ENCODE measurements at regions not wholly inside any gene's neighbourhood (a gene's known extent, or its start where the extent isn't known, plus 50 kb on each side); places are given as distances from the start of the nearest gene placed in this dataset.

DNA sequence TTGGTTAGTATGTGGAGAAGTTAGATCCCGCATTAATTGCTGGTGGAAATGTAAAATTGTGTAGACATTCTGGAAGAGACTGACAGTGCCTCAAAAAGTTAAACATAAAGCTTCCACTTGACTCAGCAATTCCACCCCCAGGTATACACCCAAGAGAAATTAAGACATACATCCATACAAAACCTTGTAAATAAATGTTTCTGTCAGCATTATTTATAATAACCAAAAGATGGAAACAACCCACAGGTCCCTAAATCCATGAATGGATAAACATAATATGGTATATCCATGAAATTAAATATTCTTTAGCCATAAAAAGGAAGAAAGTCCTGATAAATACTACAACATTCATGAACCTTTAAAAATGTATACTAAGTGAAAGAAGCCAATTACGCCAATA is 817.4 kb downstream of the NTRK3 start:
- Histone ChIP-seq H3K36me3 (ENCODE audit: insufficient read depth, low read length) (no peaks in the 10 kb centered on the region), H3K9ac (ENCODE audit: low read depth, low read length) (no peak overlapping the region), H3K9me3 (replicated peaks; ENCODE audit: low read length) (no peaks in the 10 kb centered on the region), H3K4me2 (ENCODE audit: low read length) (no peak overlapping the region), H3K27me3 (ENCODE audit: control insufficient read depth, insufficient read depth, low read length) (no peaks in the 10 kb centered on the region), H3K4me1 (ENCODE audit: control insufficient read depth, insufficient read depth, low read length) (no peaks in the 10 kb centered on the region), H3K4me3 (ENCODE audit: low read length) (no peak overlapping the region)

DNA sequence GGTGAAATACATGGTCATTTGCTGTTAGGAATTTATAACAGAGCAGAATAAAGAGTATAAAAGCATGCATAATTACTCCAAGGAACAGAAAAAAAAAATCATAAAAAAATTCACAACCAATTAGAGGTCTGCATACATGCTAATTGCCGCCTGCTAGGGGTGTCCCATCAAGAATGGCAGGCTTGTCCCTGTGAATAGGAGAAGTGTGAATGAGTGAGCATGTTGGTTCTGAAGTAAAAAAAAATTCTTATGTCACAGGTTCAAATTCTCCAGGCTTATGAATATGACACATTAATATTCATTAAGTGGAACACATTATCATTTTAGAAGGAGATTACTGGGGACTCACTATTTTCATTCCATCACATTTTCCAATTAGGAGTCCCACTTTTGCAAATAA is 822.7 kb downstream of the NTRK3 start:
- Histone ChIP-seq H3K9me3 (replicated peaks; ENCODE audit: low read length) (no peaks in the 10 kb centered on the region), H3K4me3 (ENCODE audit: low read length) (no peak overlapping the region), H3K4me1 (ENCODE audit: control insufficient read depth, insufficient read depth, low read length) (no peaks in the 10 kb centered on the region), H3K9ac (ENCODE audit: low read depth, low read length) (no peak overlapping the region), H3K4me2 (ENCODE audit: low read length) (no peak overlapping the region), H3K27me3 (ENCODE audit: control insufficient read depth, insufficient read depth, low read length) (no peaks in the 10 kb centered on the region), H3K36me3 (ENCODE audit: insufficient read depth, low read length) (no peaks in the 10 kb centered on the region)

DNA sequence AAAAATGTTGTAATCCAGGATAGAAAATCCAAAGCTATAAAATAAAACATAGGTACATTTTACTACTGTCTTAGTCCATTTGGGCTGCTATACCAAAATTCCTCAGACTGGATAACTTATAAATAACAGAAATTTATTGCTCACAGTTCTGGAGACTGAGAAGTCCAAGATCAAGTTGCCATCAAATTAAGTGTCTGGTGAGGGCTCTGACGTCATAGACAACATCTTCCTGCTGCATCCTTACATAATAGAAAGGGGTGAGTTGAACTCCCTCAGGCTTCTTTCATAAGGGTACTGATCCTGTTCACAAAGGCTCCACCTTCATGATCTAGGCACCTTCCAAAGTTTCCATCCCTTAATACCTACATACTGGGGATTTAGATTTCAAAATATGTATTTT is 826.8 kb downstream of the NTRK3 start:
- Histone ChIP-seq H3K4me2 (ENCODE audit: low read length) (no peak overlapping the region), H3K36me3 (ENCODE audit: insufficient read depth, low read length) (no peaks in the 10 kb centered on the region), H3K9ac (ENCODE audit: low read depth, low read length) (no peak overlapping the region), H3K9me3 (replicated peaks; ENCODE audit: low read length) (no peaks in the 10 kb centered on the region), H3K27me3 (ENCODE audit: control insufficient read depth, insufficient read depth, low read length) (no peaks in the 10 kb centered on the region), H3K4me1 (ENCODE audit: control insufficient read depth, insufficient read depth, low read length) (no peaks in the 10 kb centered on the region), H3K4me3 (ENCODE audit: low read length) (no peak overlapping the region)

DNA sequence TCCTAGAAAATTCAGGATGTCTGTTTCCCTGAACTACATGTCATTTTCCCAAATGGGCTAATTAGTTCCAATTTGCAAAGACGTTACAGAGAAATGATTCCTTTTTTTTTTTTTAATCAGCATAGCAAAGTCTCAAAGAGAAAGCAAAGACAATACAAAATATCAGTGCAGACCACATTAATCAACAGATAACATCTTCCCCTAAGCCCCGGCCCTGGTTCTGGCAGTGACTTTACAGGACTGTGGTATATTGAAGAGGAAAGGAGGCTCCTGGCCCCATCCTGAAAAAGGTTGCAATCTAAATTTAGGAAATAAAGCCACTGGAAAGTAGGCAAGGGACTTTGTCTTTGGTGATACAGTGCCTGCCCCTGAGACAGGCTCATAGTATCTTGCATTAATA is 836.5 kb downstream of the NTRK3 start:
- Histone ChIP-seq H3K4me3 (ENCODE audit: low read length) (no peak overlapping the region), H3K27me3 (ENCODE audit: control insufficient read depth, insufficient read depth, low read length) (no peaks in the 10 kb centered on the region), H3K4me1 (ENCODE audit: control insufficient read depth, insufficient read depth, low read length) (no peaks in the 10 kb centered on the region), H3K9ac (ENCODE audit: low read depth, low read length) (no peak overlapping the region), H3K4me2 (ENCODE audit: low read length) (no peak overlapping the region), H3K9me3 (replicated peaks; ENCODE audit: low read length) (no peaks in the 10 kb centered on the region), H3K36me3 (ENCODE audit: insufficient read depth, low read length) (no peaks in the 10 kb centered on the region)

DNA sequence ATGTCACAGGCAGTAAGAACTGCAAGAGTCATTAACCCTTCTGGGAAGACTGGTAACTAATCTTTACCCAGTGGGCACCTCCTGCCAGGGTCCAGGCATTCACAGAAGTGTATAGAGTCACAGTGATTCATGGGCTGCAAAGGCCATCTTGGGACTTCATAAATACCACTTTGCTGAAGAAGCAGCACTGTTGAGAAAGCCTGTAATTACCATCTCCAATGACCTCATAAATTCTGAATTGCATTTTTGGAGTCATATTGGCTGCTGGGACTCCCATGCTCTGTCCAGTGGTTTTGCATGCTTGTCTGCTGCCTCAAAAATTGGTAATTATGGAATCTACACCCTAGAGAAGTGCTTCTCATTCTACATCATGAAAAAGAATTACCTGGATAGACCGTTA is 837.2 kb downstream of the NTRK3 start:
- H3K4me2 ChIP-seq (ENCODE audit: low read length) = no peak overlapping the region
- H3K27me3 ChIP-seq (ENCODE audit: control insufficient read depth, insufficient read depth, low read length) = no peaks in the 10 kb centered on the region
- no peak overlapping the region for H3K4me3 ChIP-seq (ENCODE audit: low read length)
- no peaks in the 10 kb centered on the region for H3K36me3 ChIP-seq (ENCODE audit: insufficient read depth, low read length)
- no peak overlapping the region for H3K9ac ChIP-seq (ENCODE audit: low read depth, low read length)
- no peaks in the 10 kb centered on the region for H3K4me1 ChIP-seq (ENCODE audit: control insufficient read depth, insufficient read depth, low read length)
- H3K9me3 ChIP-seq (replicated peaks; ENCODE audit: low read length) = no peaks in the 10 kb centered on the region

DNA sequence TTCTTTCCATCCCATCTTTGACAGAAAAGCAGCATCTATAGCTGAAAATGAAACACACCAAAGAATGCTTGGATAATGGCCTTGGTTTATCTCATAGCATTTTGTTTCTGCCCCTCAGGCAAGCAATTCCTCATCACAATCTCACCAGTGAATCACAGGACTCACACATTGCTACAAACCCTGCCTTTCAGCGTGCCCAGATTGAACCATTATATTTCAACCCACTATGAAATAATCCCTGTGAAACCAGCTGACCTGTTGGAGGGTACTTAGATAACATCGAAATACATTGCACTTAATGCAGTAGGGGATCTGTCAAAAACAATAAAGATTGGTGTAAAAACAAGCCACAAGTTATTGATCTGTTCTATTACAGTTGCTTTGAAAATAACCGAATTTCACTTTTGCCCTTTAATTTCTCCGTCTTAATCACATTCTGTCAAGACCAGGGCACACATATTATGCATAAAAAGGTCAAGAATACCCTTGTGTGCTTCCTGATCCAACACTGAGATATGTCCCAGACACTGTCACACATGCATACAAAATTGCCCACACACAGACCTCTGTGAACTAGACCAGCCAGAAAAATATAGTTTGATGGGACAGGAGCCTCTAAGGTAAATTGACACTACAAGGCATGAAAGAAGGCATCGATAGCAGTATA is 839.8 kb downstream of the NTRK3 start:
- Histone ChIP-seq H3K36me3 (ENCODE audit: insufficient read depth, low read length) (no peaks in the 10 kb centered on the region), H3K4me3 (ENCODE audit: low read length) (no peak overlapping the region), H3K9ac (ENCODE audit: low read depth, low read length) (no peak overlapping the region), H3K4me2 (ENCODE audit: low read length) (no peak overlapping the region), H3K9me3 (replicated peaks; ENCODE audit: low read length) (no peaks in the 10 kb centered on the region), H3K27me3 (ENCODE audit: control insufficient read depth, insufficient read depth, low read length) (no peaks in the 10 kb centered on the region), H3K4me1 (ENCODE audit: control insufficient read depth, insufficient read depth, low read length) (no peaks in the 10 kb centered on the region)

- Histone ChIP-seq H3K9me3 (replicated peaks; ENCODE audit: low read length) (no peaks in the 10 kb centered on the region), H3K4me1 (ENCODE audit: control insufficient read depth, insufficient read depth, low read length) (no peaks in the 10 kb centered on the region), H3K9ac (ENCODE audit: low read depth, low read length) (no peak overlapping the region), H3K4me3 (ENCODE audit: low read length) (no peak overlapping the region), H3K27me3 (ENCODE audit: control insufficient read depth, insufficient read depth, low read length) (no peaks in the 10 kb centered on the region), H3K36me3 (ENCODE audit: insufficient read depth, low read length) (no peaks in the 10 kb centered on the region), H3K4me2 (ENCODE audit: low read length) (no peak overlapping the region)
These were observed 847.6 kb downstream of the NTRK3 start for GRCh38 chr15:87408902-87409301.

DNA sequence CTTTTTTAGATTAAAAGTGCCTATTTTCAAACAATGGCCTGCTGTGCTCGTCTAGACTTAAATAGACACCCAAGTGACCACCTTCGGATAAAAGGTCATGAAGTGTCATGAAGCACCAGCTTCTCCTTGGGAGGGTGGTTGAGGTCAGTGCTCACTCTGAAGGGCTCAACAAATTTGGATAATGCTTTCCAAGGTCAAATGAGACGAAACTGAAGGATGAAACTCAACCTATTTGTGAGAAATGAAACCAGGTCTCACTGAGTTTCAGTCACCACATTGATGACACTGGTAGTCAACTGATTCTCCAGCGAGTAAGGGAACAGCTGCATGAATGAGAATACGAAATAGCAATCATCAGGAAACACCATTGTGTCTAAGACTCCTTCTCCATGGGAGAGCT is 852.6 kb downstream of the NTRK3 start:
- H3K4me1 ChIP-seq (ENCODE audit: control insufficient read depth, insufficient read depth, low read length) = no peaks in the 10 kb centered on the region
- no peaks in the 10 kb centered on the region for H3K9me3 ChIP-seq (replicated peaks; ENCODE audit: low read length)
- H3K9ac ChIP-seq (ENCODE audit: low read depth, low read length) = no peak overlapping the region
- no peaks in the 10 kb centered on the region for H3K36me3 ChIP-seq (ENCODE audit: insufficient read depth, low read length)
- no peak overlapping the region for H3K4me2 ChIP-seq (ENCODE audit: low read length)
- H3K27me3 ChIP-seq (ENCODE audit: control insufficient read depth, insufficient read depth, low read length) = no peaks in the 10 kb centered on the region
- H3K4me3 ChIP-seq (ENCODE audit: low read length) = no peak overlapping the region

DNA sequence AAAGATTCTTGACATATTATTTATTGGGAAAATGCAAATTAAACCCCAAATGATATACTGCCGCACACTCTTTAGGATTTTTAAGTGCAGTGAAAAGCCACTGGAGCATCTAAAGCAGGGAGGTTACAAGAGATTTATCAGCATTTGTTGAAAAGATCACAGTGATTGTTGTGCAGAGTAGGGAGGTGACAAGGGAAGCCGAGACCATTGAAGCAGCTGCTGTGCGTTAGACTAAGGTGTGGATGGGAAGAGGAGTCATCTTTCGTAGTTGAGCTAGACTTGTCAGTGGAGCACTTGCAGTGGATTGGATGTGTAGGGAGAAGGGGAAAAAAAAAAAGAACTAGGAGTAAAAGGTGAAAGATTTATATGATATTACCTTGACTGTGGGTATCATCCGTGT is 854.6 kb downstream of the NTRK3 start:
- Histone ChIP-seq H3K4me1 (ENCODE audit: control insufficient read depth, insufficient read depth, low read length) (no peaks in the 10 kb centered on the region), H3K4me3 (ENCODE audit: low read length) (no peak overlapping the region)

DNA sequence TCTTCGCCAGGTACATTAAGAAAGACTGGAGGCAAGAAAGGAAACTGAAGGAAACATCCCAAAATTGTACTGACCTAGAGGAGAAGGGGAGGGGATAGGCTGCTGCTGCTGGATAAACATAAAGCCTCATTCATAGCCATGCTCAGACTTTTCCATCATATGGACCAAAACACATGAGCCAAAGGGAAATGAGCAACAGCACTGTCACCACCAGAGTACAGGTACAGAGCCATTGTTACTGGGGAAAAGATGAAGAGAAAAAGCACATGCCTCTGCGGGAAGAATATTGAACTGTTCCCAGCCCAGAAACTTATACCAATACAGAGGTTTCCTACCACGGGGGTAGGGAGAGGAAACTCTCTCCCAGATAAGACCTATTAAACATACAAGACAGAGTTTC is 861.9 kb downstream of the NTRK3 start:
- Histone ChIP-seq H3K4me2 (ENCODE audit: low read length) (no peak overlapping the region), H3K9ac (ENCODE audit: low read depth, low read length) (no peak overlapping the region), H3K4me3 (ENCODE audit: low read length) (no peak overlapping the region), H3K27me3 (ENCODE audit: control insufficient read depth, insufficient read depth, low read length) (no peaks in the 10 kb centered on the region), H3K9me3 (replicated peaks; ENCODE audit: low read length) (no peaks in the 10 kb centered on the region), H3K4me1 (ENCODE audit: control insufficient read depth, insufficient read depth, low read length) (no peaks in the 10 kb centered on the region), H3K36me3 (ENCODE audit: insufficient read depth, low read length) (no peaks in the 10 kb centered on the region)

More for the DNA sequence above, 854.6 kb downstream of the NTRK3 start:
- Histone ChIP-seq H3K9me3 (replicated peaks; ENCODE audit: low read length) (no peaks in the 10 kb centered on the region), H3K9ac (ENCODE audit: low read depth, low read length) (no peak overlapping the region), H3K36me3 (ENCODE audit: insufficient read depth, low read length) (no peaks in the 10 kb centered on the region), H3K27me3 (ENCODE audit: control insufficient read depth, insufficient read depth, low read length) (no peaks in the 10 kb centered on the region), H3K4me2 (ENCODE audit: low read length) (no peak overlapping the region)

GRCh38 chr15:87387766-87388165 is 868.8 kb downstream of the NTRK3 start:
- H3K36me3 ChIP-seq (ENCODE audit: insufficient read depth, low read length) = no peaks in the 10 kb centered on the region

GRCh38 chr15:87374339-87374738 is 882.2 kb downstream of the NTRK3 start:
- no peak overlapping the region for H3K4me3 ChIP-seq (ENCODE audit: low read length)
- H3K27me3 ChIP-seq (ENCODE audit: control insufficient read depth, insufficient read depth, low read length) = no peaks in the 10 kb centered on the region
- no peak overlapping the region for H3K4me2 ChIP-seq (ENCODE audit: low read length)

More at GRCh38 chr15:87387766-87388165, 868.8 kb downstream of the NTRK3 start:
- H3K27me3 ChIP-seq (ENCODE audit: control insufficient read depth, insufficient read depth, low read length) = no peaks in the 10 kb centered on the region
- no peaks in the 10 kb centered on the region for H3K4me1 ChIP-seq (ENCODE audit: control insufficient read depth, insufficient read depth, low read length)
- no peak overlapping the region for H3K9ac ChIP-seq (ENCODE audit: low read depth, low read length)
- H3K9me3 ChIP-seq (replicated peaks; ENCODE audit: low read length) = no peaks in the 10 kb centered on the region
- H3K4me3 ChIP-seq (ENCODE audit: low read length) = no peak overlapping the region
- H3K4me2 ChIP-seq (ENCODE audit: low read length) = no peak overlapping the region

More at GRCh38 chr15:87374339-87374738, 882.2 kb downstream of the NTRK3 start:
- Histone ChIP-seq H3K36me3 (ENCODE audit: insufficient read depth, low read length) (no peaks in the 10 kb centered on the region), H3K4me1 (ENCODE audit: control insufficient read depth, insufficient read depth, low read length) (peaks cover 7% of the 10 kb centered on the region), H3K9ac (ENCODE audit: low read depth, low read length) (no peak overlapping the region), H3K9me3 (replicated peaks; ENCODE audit: low read length) (no peaks in the 10 kb centered on the region)

All from skeletal muscle satellite cell (primary cell).